ENCODE measurements at regions not wholly inside any gene's neighbourhood (a gene's known extent, or its start where the extent isn't known, plus 50 kb on each side); places are given as distances from the start of the nearest gene placed in this dataset.
A peak's percentile ranks its signal among the peaks of the same experiment; 100 is the strongest.

GRCh38 chr10:78821052-78821451 lies 247.7 kb upstream of the ZMIZ1 start:
- peaks cover 8% of the 10 kb centered on the region for H3K4me1 Mint-ChIP-seq (ENCODE audit: low read depth)
- H3K27ac Mint-ChIP-seq (ENCODE audit: unreplicated experiment) = no peak overlapping the region
- H3K4me3 Mint-ChIP-seq (ENCODE audit: unreplicated experiment) = no peak overlapping the region
- H3K27me3 Mint-ChIP-seq (ENCODE audit: low read depth) = no peaks in the 10 kb centered on the region
- no peak for TF ChIP-seq CTCF (IDR thresholded peaks at IDR 0.05)
- no peak for DNase-seq (ENCODE audit: low spot score)
- no peaks in the 10 kb centered on the region for H3K36me3 Mint-ChIP-seq (ENCODE audit: low read depth)
- peaks cover 6% of the 10 kb centered on the region for H3K9me3 Mint-ChIP-seq (ENCODE audit: low read depth)

DNA sequence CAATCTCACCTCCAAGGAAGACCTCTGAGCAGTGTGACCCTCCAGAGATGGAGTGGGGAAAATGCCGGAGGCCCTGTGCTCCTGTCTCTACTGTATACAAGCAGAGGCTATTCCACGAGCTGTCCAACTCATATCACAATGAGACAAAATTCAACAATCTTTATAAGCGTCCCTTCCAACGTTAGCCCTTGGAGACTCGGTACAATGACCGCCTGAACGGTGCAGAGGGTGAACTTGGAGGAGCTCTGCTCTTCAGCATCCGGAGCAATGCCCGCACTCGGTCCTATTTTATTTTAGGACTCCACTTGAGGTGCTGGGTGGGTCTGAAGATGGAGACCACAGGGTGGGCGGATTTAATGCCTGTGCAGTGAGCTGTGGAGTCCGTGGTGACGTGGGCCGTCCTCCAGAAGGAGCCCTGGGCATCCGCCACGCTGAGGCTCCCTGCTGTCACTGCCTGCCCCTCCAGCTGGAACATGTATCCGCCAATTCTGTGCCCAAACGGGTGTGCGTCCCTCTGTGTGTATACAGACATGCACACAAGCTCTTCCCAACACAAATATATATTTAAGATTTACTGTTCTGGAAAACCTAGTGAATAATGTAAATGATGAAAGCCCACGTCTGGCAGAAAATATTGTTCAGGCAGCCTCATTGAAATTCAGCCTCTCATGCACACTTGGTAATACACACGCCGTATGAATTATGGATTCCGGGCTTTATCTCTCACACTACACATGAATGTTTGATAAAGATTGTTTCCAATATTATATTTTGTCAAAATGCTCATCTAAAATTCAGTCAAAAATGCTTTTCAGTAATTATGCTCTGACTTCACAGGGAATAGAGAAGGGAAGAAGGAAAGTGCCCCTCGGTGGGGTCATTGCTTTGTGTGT lies 239.9 kb upstream of the ZMIZ1 start:
- Mint-ChIP-seq H3K4me3 (ENCODE audit: unreplicated experiment) (no peak overlapping the region), H3K4me1 (ENCODE audit: low read depth) (peaks cover 37% of the 10 kb centered on the region), H3K9me3 (ENCODE audit: low read depth) (peaks cover 14% of the 10 kb centered on the region), H3K27me3 (ENCODE audit: low read depth) (no peaks in the 10 kb centered on the region), H3K27ac (ENCODE audit: unreplicated experiment) (no peak overlapping the region), H3K36me3 (ENCODE audit: low read depth) (peaks cover 3% of the 10 kb centered on the region)
- no peak for DNase-seq (ENCODE audit: low spot score)
- no peak for TF ChIP-seq CTCF (IDR thresholded peaks at IDR 0.05)

GRCh38 chr10:78829565-78829964 lies 239.2 kb upstream of the ZMIZ1 start:
- peak overlapping the region; percentile 14 for H3K27ac Mint-ChIP-seq (ENCODE audit: unreplicated experiment)
- peaks cover 14% of the 10 kb centered on the region for H3K9me3 Mint-ChIP-seq (ENCODE audit: low read depth)
- DNase-seq (ENCODE audit: low spot score) = no peak
- peaks cover 37% of the 10 kb centered on the region for H3K4me1 Mint-ChIP-seq (ENCODE audit: low read depth)
- no peaks in the 10 kb centered on the region for H3K27me3 Mint-ChIP-seq (ENCODE audit: low read depth)
- H3K36me3 Mint-ChIP-seq (ENCODE audit: low read depth) = peaks cover 3% of the 10 kb centered on the region
- no peak for TF ChIP-seq CTCF (IDR thresholded peaks at IDR 0.05)
- no peak overlapping the region for H3K4me3 Mint-ChIP-seq (ENCODE audit: unreplicated experiment)

- H3K4me1 Mint-ChIP-seq (ENCODE audit: low read depth) = peaks cover 37% of the 10 kb centered on the region
- H3K27ac Mint-ChIP-seq (ENCODE audit: unreplicated experiment) = no peak overlapping the region
- H3K27me3 Mint-ChIP-seq (ENCODE audit: low read depth) = no peaks in the 10 kb centered on the region
- no peak for TF ChIP-seq CTCF (IDR thresholded peaks at IDR 0.05)
- H3K9me3 Mint-ChIP-seq (ENCODE audit: low read depth) = peaks cover 14% of the 10 kb centered on the region
- H3K4me3 Mint-ChIP-seq (ENCODE audit: unreplicated experiment) = no peak overlapping the region
- H3K36me3 Mint-ChIP-seq (ENCODE audit: low read depth) = peaks cover 3% of the 10 kb centered on the region
- no peak for DNase-seq (ENCODE audit: low spot score)
Measured at GRCh38 chr10:78830062-78830975, 238.4 kb upstream of the ZMIZ1 start.

DNA sequence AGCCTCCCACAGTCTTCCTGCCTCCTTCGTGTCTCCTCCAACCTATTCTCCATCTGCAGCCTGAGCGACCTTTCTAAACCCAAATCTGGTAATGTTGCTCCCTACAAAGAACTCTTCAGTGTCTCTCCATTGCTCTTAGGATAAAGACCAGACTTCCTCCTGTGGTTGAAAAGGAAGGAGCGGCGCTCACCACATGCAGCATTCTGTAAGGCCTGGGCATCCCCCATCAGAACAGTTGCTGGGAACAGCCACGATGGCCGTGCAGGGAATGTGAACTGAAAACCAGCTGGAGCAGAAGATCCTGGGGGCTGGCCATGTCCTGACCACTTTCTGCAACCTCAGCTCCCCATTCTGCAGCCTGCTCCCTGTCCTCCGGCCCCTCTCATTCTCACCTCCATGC lies 237.8 kb upstream of the ZMIZ1 start:
- Mint-ChIP-seq H3K9me3 (ENCODE audit: low read depth) (peaks cover 14% of the 10 kb centered on the region), H3K4me3 (ENCODE audit: unreplicated experiment) (no peak overlapping the region), H3K27me3 (ENCODE audit: low read depth) (peaks cover 3% of the 10 kb centered on the region), H3K27ac (ENCODE audit: unreplicated experiment) (peak overlapping the region; percentile 38), H3K36me3 (ENCODE audit: low read depth) (peaks cover 3% of the 10 kb centered on the region), H3K4me1 (ENCODE audit: low read depth) (peaks cover 37% of the 10 kb centered on the region)
- DNase-seq (ENCODE audit: low spot score) = no peak
- TF ChIP-seq CTCF (IDR thresholded peaks at IDR 0.05) = no peak
